ENCODE measurements at regions not wholly inside any gene's neighbourhood (a gene's known extent, or its start where the extent isn't known, plus 50 kb on each side); places are given as distances from the start of the nearest gene placed in this dataset.
"Not testable (repeated sequence)": the region's sequence is repeated elsewhere in the genome, so short reads cannot be mapped to it uniquely, and the experiment has no call there.

GRCh38 chr1:197841883-197842553, 60.4 kb upstream of the C1orf53 start:
- H3K27me3 ChIP-seq (replicated peaks in 1 of 2; ENCODE audit: control insufficient read depth in 2 of 2, extremely low read depth in 1 of 2, insufficient read depth in 2 of 2, low read length in 1 of 2): no peaks in the 10 kb centered on the region
- Mint-ChIP-seq H3K4me1 (peaks cover 0 to 3% (median 0%) of the 10 kb centered on the region in 3 donors), H3K27me3 (peaks cover 0 to 9% of the 10 kb centered on the region in 2 donors), H3K4me3 (no peak overlapping the region), H3K27ac (no peak overlapping the region), H3K9me3 (no peaks in the 10 kb centered on the region), H3K36me3 (no peaks in the 10 kb centered on the region)
- H3K36me3 ChIP-seq (ENCODE audit: control insufficient read depth in 2 of 2, extremely low read depth in 1 of 2, insufficient read depth in 1 of 2, low read length in 1 of 2): no peaks in the 10 kb centered on the region
- no peak overlapping the region for H3K4me3 ChIP-seq (ENCODE audit: control insufficient read depth in 1 of 2, extremely low read depth in 1 of 2, low read length in 1 of 2)
- ATAC-seq (replicated peaks in 1 of 4) (no peak), DNase-seq (no peak)
- H3K9me3 ChIP-seq: no peaks in the 10 kb centered on the region
- no CpG with 5 or more reads among the region's 2 CpGs for WGBS (ENCODE audit: insufficient coverage)
- H3K27ac ChIP-seq (ENCODE audit: low read length): no peak overlapping the region
- H3K4me1 ChIP-seq (ENCODE audit: control insufficient read depth in 1 of 2, extremely low read depth in 1 of 2, insufficient read depth in 2 of 2, low read length in 2 of 2): no peaks in the 10 kb centered on the region
- POLR2A ChIA-PET: no interaction called here
- CTCF ChIA-PET: interaction anchor here in 1 of 2 donors (0.5 kb wide), 1 partner anchor 1597 kb away, joined by 3 read pairs; no protein-coding TSS in a partner anchor

DNA sequence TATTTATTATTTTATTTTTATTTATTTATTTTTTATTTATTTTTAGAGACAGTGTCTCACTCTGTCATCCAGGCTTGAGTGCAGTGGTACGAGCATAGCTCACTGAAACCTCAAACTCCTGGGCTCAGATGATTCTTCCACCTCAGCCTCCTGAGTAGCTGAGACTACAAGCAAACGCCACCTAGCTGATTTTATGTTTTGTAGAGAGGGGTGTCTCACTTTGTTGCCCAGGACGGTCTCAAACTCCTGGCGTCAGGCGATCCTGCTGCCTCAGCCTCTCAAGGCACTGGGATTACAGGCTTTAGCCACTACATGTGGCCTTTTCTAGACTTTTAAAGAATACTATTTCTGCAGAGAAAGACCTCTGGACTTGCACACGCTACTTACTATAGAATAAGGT, 61.3 kb upstream of the C1orf53 start:
- ChIA-PET POLR2A (no interaction called here), CTCF (no interaction called here)
- ATAC-seq (replicated peaks in 1 of 4) (no peak), DNase-seq (no peak)
- no CpG with 5 or more reads among the region's 6 CpGs for WGBS (ENCODE audit: insufficient coverage)
- H3K4me1 Mint-ChIP-seq: peaks cover 0 to 3% (median 0%) of the 10 kb centered on the region in 3 donors
- Histone ChIP-seq H3K9me3 (no peaks in the 10 kb centered on the region), H3K4me3 (ENCODE audit: control insufficient read depth in 1 of 2, extremely low read depth in 1 of 2, low read length in 1 of 2) (no peak overlapping the region), H3K27me3 (replicated peaks in 1 of 2; ENCODE audit: control insufficient read depth in 2 of 2, extremely low read depth in 1 of 2, insufficient read depth in 2 of 2, low read length in 1 of 2) (no peaks in the 10 kb centered on the region), H3K36me3 (ENCODE audit: control insufficient read depth in 2 of 2, extremely low read depth in 1 of 2, insufficient read depth in 1 of 2, low read length in 1 of 2) (no peaks in the 10 kb centered on the region), H3K4me1 (ENCODE audit: control insufficient read depth in 1 of 2, extremely low read depth in 1 of 2, insufficient read depth in 2 of 2, low read length in 2 of 2) (no peaks in the 10 kb centered on the region), H3K27ac (ENCODE audit: low read length) (no peak overlapping the region)
- H3K27ac Mint-ChIP-seq: no peak overlapping the region
- no peaks in the 10 kb centered on the region for H3K36me3 Mint-ChIP-seq
- peaks cover 0 to 7% of the 10 kb centered on the region in 2 donors for H3K27me3 Mint-ChIP-seq
- no peak overlapping the region for H3K4me3 Mint-ChIP-seq
- no peaks in the 10 kb centered on the region for H3K9me3 Mint-ChIP-seq

- CTCF ChIA-PET; H3K9me3 ChIP-seq; H3K4me1 Mint-ChIP-seq; H3K27me3 ChIP-seq (replicated peaks in 1 of 2; ENCODE audit: control insufficient read depth in 2 of 2, extremely low read depth in 1 of 2, insufficient read depth in 2 of 2, low read length in 1 of 2); H3K27ac Mint-ChIP-seq; H3K4me3 ChIP-seq (ENCODE audit: control insufficient read depth in 1 of 2, extremely low read depth in 1 of 2, low read length in 1 of 2); H3K4me1 ChIP-seq (ENCODE audit: control insufficient read depth in 1 of 2, extremely low read depth in 1 of 2, insufficient read depth in 2 of 2, low read length in 2 of 2); H3K36me3 ChIP-seq (ENCODE audit: control insufficient read depth in 2 of 2, extremely low read depth in 1 of 2, insufficient read depth in 1 of 2, low read length in 1 of 2); H3K27me3 Mint-ChIP-seq; H3K36me3 Mint-ChIP-seq; DNase-seq; H3K4me3 Mint-ChIP-seq; H3K9me3 Mint-ChIP-seq; ATAC-seq (replicated peaks in 1 of 4); H3K27ac ChIP-seq (ENCODE audit: low read length): not testable (repeated sequence)
- POLR2A ChIA-PET: interaction anchor here in 1 of 2 donors (0.5 kb wide), 1 partner anchor 406 kb away, joined by 3 read pairs; no protein-coding TSS in a partner anchor
- no CpG with 5 or more reads among the region's 3 CpGs for WGBS (ENCODE audit: insufficient coverage)
These were observed 62.6 kb upstream of the C1orf53 start for GRCh38 chr1:197839786-197840185.

DNA sequence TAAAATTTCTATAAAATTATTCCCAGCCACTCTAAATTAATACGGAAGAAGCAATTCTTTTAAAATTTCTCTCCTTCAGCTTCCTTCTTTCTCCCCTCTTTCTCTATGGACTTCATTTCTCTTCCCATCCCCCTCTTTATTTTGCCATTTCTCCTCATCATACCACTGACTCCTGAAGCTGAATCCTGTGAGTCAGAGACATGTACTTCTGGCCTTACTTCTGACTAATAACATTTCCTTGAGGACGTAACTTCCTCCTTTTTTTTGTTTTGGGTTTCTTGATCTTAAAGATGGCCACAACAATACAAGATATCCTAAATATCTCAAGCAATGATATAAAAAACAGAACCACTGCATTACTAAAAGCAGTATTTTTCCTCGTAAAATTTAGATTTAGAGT, 63.6 kb upstream of the DENND1B start:
- DNase-seq (no peak), ATAC-seq (replicated peaks in 1 of 4) (no peak)
- H3K4me1 Mint-ChIP-seq: peaks cover 0 to 3% (median 0%) of the 10 kb centered on the region in 3 donors
- no peak overlapping the region for H3K27ac ChIP-seq (ENCODE audit: low read length)
- no peak overlapping the region for H3K27ac Mint-ChIP-seq
- H3K4me3 ChIP-seq (ENCODE audit: control insufficient read depth in 1 of 2, extremely low read depth in 1 of 2, low read length in 1 of 2): no peak overlapping the region
- H3K9me3 ChIP-seq: no peaks in the 10 kb centered on the region
- no peaks in the 10 kb centered on the region for H3K4me1 ChIP-seq (ENCODE audit: control insufficient read depth in 1 of 2, extremely low read depth in 1 of 2, insufficient read depth in 2 of 2, low read length in 2 of 2)
- peaks cover 0 to 3% (median 0%) of the 10 kb centered on the region in 3 donors for H3K9me3 Mint-ChIP-seq
- peaks cover 0 to 4% of the 10 kb centered on the region in 2 donors for H3K27me3 Mint-ChIP-seq
- no peaks in the 10 kb centered on the region for H3K27me3 ChIP-seq (replicated peaks in 1 of 2; ENCODE audit: control insufficient read depth in 2 of 2, extremely low read depth in 1 of 2, insufficient read depth in 2 of 2, low read length in 1 of 2)
- WGBS (ENCODE audit: insufficient coverage): 82% methylated on average over 3 of the region's 3 CpGs
- no peaks in the 10 kb centered on the region for H3K36me3 ChIP-seq (ENCODE audit: control insufficient read depth in 2 of 2, extremely low read depth in 1 of 2, insufficient read depth in 1 of 2, low read length in 1 of 2)
- H3K36me3 Mint-ChIP-seq: no peaks in the 10 kb centered on the region
- POLR2A ChIA-PET: no interaction called here
- CTCF ChIA-PET: no interaction called here
- no peak overlapping the region for H3K4me3 Mint-ChIP-seq

DNA sequence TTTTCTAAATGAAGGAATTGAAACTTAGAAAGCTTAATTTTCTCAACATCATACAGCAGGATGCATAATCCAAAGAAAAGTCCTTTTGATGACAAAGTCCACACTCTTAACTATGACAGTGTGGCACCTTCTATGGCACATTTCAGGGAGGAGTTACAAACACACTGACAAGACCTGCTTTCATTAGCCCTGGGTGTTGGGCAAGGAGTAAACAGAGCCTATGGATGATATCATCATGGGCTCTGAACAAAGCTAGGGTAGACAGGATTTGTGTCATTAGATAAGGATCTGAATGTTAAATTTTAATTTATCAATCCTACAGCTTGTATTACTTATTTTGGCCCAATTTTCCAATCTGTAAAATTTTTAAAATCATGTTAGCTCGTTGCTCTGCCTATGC, 62.6 kb upstream of the DENND1B start:
- DNase-seq: no peak
- POLR2A ChIA-PET: no interaction called here
- ATAC-seq (replicated peaks in 1 of 4): no peak
- Histone ChIP-seq H3K27me3 (replicated peaks in 1 of 2; ENCODE audit: control insufficient read depth in 2 of 2, extremely low read depth in 1 of 2, insufficient read depth in 2 of 2, low read length in 1 of 2) (no peaks in the 10 kb centered on the region), H3K4me3 (ENCODE audit: control insufficient read depth in 1 of 2, extremely low read depth in 1 of 2, low read length in 1 of 2) (no peak overlapping the region), H3K36me3 (ENCODE audit: control insufficient read depth in 2 of 2, extremely low read depth in 1 of 2, insufficient read depth in 1 of 2, low read length in 1 of 2) (no peaks in the 10 kb centered on the region), H3K9me3 (no peaks in the 10 kb centered on the region), H3K4me1 (ENCODE audit: control insufficient read depth in 1 of 2, extremely low read depth in 1 of 2, insufficient read depth in 2 of 2, low read length in 2 of 2) (no peaks in the 10 kb centered on the region), H3K27ac (ENCODE audit: low read length) (no peak overlapping the region)
- Mint-ChIP-seq H3K4me3 (no peak overlapping the region), H3K36me3 (no peaks in the 10 kb centered on the region), H3K4me1 (peaks cover 0 to 3% (median 0%) of the 10 kb centered on the region in 3 donors), H3K27ac (no peak overlapping the region), H3K27me3 (peaks cover 0 to 3% of the 10 kb centered on the region in 2 donors), H3K9me3 (peaks cover 0 to 3% (median 0%) of the 10 kb centered on the region in 3 donors)
- CTCF ChIA-PET: no interaction called here
- 67% methylated on average over 1 of the region's 1 CpG for WGBS (ENCODE audit: insufficient coverage)

DNA sequence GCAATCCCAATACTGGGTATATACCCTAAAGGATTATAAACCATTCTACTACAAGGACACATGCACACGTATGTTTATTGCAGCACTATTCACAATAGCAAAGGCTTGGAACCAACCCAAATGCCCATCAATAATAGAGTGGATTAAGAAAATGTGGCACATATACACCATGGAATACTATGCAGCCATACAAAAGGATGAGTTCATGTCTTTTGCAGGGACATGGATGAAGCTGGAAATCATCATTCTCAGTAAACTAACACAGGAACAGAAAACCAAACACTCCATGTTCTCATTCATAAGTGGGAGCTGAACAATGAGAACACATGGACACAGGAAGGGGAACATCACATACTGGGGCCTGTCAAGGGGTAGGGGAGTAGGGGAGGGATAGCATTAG, 61.1 kb upstream of the DENND1B start:
- H3K9me3 ChIP-seq; ATAC-seq (replicated peaks in 1 of 4); POLR2A ChIA-PET; H3K27ac Mint-ChIP-seq; DNase-seq; H3K4me3 ChIP-seq (ENCODE audit: control insufficient read depth in 1 of 2, extremely low read depth in 1 of 2, low read length in 1 of 2); H3K27ac ChIP-seq (ENCODE audit: low read length); H3K27me3 Mint-ChIP-seq; CTCF ChIA-PET; H3K4me1 ChIP-seq (ENCODE audit: control insufficient read depth in 1 of 2, extremely low read depth in 1 of 2, insufficient read depth in 2 of 2, low read length in 2 of 2); H3K4me3 Mint-ChIP-seq; H3K36me3 ChIP-seq (ENCODE audit: control insufficient read depth in 2 of 2, extremely low read depth in 1 of 2, insufficient read depth in 1 of 2, low read length in 1 of 2); H3K4me1 Mint-ChIP-seq; H3K9me3 Mint-ChIP-seq; H3K27me3 ChIP-seq (replicated peaks in 1 of 2; ENCODE audit: control insufficient read depth in 2 of 2, extremely low read depth in 1 of 2, insufficient read depth in 2 of 2, low read length in 1 of 2); H3K36me3 Mint-ChIP-seq: not testable (repeated sequence)
- WGBS (ENCODE audit: insufficient coverage): no CpG with 5 or more reads among the region's 1 CpG

GRCh38 chr1:197829011-197829410, 53.7 kb upstream of the DENND1B start:
- H3K4me1 ChIP-seq (ENCODE audit: control insufficient read depth in 1 of 2, extremely low read depth in 1 of 2, insufficient read depth in 2 of 2, low read length in 2 of 2); H3K4me3 ChIP-seq (ENCODE audit: control insufficient read depth in 1 of 2, extremely low read depth in 1 of 2, low read length in 1 of 2); CTCF ChIA-PET; H3K4me3 Mint-ChIP-seq; H3K27me3 ChIP-seq (replicated peaks in 1 of 2; ENCODE audit: control insufficient read depth in 2 of 2, extremely low read depth in 1 of 2, insufficient read depth in 2 of 2, low read length in 1 of 2); H3K9me3 Mint-ChIP-seq; DNase-seq; H3K36me3 ChIP-seq (ENCODE audit: control insufficient read depth in 2 of 2, extremely low read depth in 1 of 2, insufficient read depth in 1 of 2, low read length in 1 of 2); ATAC-seq (replicated peaks in 1 of 4); H3K4me1 Mint-ChIP-seq; H3K27me3 Mint-ChIP-seq; H3K27ac ChIP-seq (ENCODE audit: low read length); POLR2A ChIA-PET; H3K36me3 Mint-ChIP-seq; H3K27ac Mint-ChIP-seq; H3K9me3 ChIP-seq: not testable (repeated sequence)
- WGBS (ENCODE audit: insufficient coverage): no CpG with 5 or more reads among the region's 1 CpG
